ENCODE measurements at regions not wholly inside any gene's neighbourhood (a gene's known extent, or its start where the extent isn't known, plus 50 kb on each side); places are given as distances from the start of the nearest gene placed in this dataset.

- intact Hi-C loops (cut with DNase I, micrococcal nuclease): no loop called here
Observed at GRCh38 chr3:191070762-191071403, 128.2 kb upstream of the OSTN start.

GRCh38 chr3:191070201-191070600 lies 128.8 kb upstream of the OSTN start:
- DNase-seq: no peak
- Mint-ChIP-seq H3K4me3 (no peak overlapping the region), H3K36me3 (ENCODE audit: low read depth) (no peaks in the 10 kb centered on the region), H3K27me3 (peaks cover 4% of the 10 kb centered on the region), H3K27ac (no peak overlapping the region), H3K9me3 (ENCODE audit: low read depth) (no peaks in the 10 kb centered on the region), H3K4me1 (no peaks in the 10 kb centered on the region)
- ChIA-PET POLR2A (no interaction called here), CTCF (no interaction called here)
- ATAC-seq: no peak
- intact Hi-C loops (cut with DNase I, micrococcal nuclease): no loop called here

More at GRCh38 chr3:191070762-191071403, 128.2 kb upstream of the OSTN start:
- POLR2A ChIA-PET: no interaction called here
- ATAC-seq (no peak), DNase-seq (no peak)
- Mint-ChIP-seq H3K36me3 (ENCODE audit: low read depth) (no peaks in the 10 kb centered on the region), H3K4me1 (no peaks in the 10 kb centered on the region), H3K27ac (no peak overlapping the region), H3K9me3 (ENCODE audit: low read depth) (no peaks in the 10 kb centered on the region), H3K27me3 (peaks cover 4% of the 10 kb centered on the region), H3K4me3 (no peak overlapping the region)
- CTCF ChIA-PET: no interaction called here

DNA sequence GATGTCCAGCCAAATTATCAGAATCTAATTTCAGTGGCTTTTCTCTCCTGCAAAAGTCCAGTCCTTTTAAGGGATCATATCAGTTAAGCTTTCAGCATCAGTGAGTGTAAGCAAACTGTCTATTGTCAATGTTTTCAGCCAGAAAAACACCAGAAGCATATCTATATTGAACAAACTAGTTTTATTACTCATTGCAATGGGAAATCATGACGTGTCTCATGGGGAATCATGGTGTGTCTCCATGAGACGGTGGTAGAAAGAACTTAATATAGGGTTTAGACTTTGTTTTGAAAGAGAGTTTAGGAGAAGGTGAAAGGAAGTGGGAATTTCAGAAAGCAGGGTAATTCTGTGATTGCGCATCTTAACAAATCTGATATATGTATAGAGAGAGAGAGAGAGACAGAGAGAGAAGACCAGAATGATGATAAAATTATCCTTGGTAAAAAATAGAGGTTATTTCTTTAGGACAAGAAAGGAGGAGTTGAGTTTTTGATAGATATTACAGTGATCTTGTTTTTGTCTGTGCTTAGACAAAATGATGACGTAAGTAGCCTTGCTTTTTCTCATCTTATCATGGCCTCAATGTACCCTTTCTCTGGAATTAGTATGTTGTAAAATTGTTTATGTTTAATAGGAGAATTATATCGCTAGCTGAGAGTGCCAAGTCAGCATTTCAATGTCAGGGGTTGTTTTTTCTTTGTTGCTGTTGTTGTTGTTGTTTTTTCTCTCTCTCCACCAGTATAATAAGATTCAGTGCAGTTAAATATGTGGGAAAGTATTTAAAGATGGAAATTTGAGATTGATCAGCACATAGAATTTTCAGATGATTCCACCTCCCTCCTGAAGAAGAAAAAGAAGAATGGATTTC lies 129.9 kb upstream of the OSTN start:
- DNase-seq (no peak), ATAC-seq (no peak)
- Mint-ChIP-seq H3K27ac (no peak overlapping the region), H3K4me3 (no peak overlapping the region), H3K36me3 (ENCODE audit: low read depth) (no peaks in the 10 kb centered on the region), H3K4me1 (no peaks in the 10 kb centered on the region), H3K9me3 (ENCODE audit: low read depth) (no peaks in the 10 kb centered on the region), H3K27me3 (peaks cover 4% of the 10 kb centered on the region)
- intact Hi-C loops (cut with DNase I, micrococcal nuclease): no loop called here
- CTCF ChIA-PET: no interaction called here
- POLR2A ChIA-PET: no interaction called here

GRCh38 chr3:191066669-191067068 lies 132.4 kb upstream of the OSTN start:
- Mint-ChIP-seq H3K27me3 (peaks cover 2% of the 10 kb centered on the region), H3K36me3 (ENCODE audit: low read depth) (no peaks in the 10 kb centered on the region), H3K27ac (no peak overlapping the region), H3K9me3 (ENCODE audit: low read depth) (no peaks in the 10 kb centered on the region), H3K4me3 (no peak overlapping the region), H3K4me1 (no peaks in the 10 kb centered on the region)
- CTCF ChIA-PET: no interaction called here
- intact Hi-C loops (cut with DNase I, micrococcal nuclease): no loop called here
- no peak for DNase-seq
- POLR2A ChIA-PET: no interaction called here
- ATAC-seq: no peak

GRCh38 chr3:191065181-191065805 lies 133.7 kb upstream of the OSTN start:
- Mint-ChIP-seq H3K27me3 (no peaks in the 10 kb centered on the region), H3K27ac (no peak overlapping the region), H3K4me3 (no peak overlapping the region), H3K9me3 (ENCODE audit: low read depth) (no peaks in the 10 kb centered on the region), H3K4me1 (no peaks in the 10 kb centered on the region), H3K36me3 (ENCODE audit: low read depth) (no peaks in the 10 kb centered on the region)
- ChIA-PET CTCF (no interaction called here), POLR2A (no interaction called here)
- DNase-seq (no peak), ATAC-seq (no peak)
- intact Hi-C loops (cut with DNase I, micrococcal nuclease): no loop called here

GRCh38 chr3:191051037-191051436 lies 148.0 kb upstream of the OSTN start:
- Mint-ChIP-seq H3K27ac (no peak overlapping the region), H3K4me1 (no peaks in the 10 kb centered on the region), H3K9me3 (ENCODE audit: low read depth) (no peaks in the 10 kb centered on the region), H3K4me3 (no peak overlapping the region), H3K27me3 (peaks cover 2% of the 10 kb centered on the region), H3K36me3 (ENCODE audit: low read depth) (no peaks in the 10 kb centered on the region)
- intact Hi-C loops (cut with DNase I, micrococcal nuclease): loop anchor here (1.0 to 5.0 kb wide), 6 partner anchors 166 to 1084 kb away; partner anchors contain the start of gene CLDN1 (in 1 of the 2)
- ChIA-PET CTCF (interaction anchor here (0.7 to 2.1 kb wide), 12 partner anchors 9 to 1229 kb away, joined by 3 to 13 read pairs (median 3); no protein-coding TSS in a partner anchor), POLR2A (no interaction called here)
- no peak for ATAC-seq
- no peak for DNase-seq

- H3K36me3 Mint-ChIP-seq (ENCODE audit: low read depth): no peaks in the 10 kb centered on the region
- POLR2A ChIA-PET: no interaction called here
- CTCF ChIA-PET: no interaction called here
- no peak overlapping the region for H3K27ac Mint-ChIP-seq
- DNase-seq (no peak), ATAC-seq (no peak)
- no peaks in the 10 kb centered on the region for H3K4me1 Mint-ChIP-seq
- H3K9me3 Mint-ChIP-seq (ENCODE audit: low read depth): peaks cover 2% of the 10 kb centered on the region
- H3K4me3 Mint-ChIP-seq: no peak overlapping the region
- intact Hi-C loops (cut with DNase I, micrococcal nuclease): no loop called here
- peaks cover 2% of the 10 kb centered on the region for H3K27me3 Mint-ChIP-seq
Observed at GRCh38 chr3:191047930-191048329, 151.1 kb upstream of the OSTN start.

DNA sequence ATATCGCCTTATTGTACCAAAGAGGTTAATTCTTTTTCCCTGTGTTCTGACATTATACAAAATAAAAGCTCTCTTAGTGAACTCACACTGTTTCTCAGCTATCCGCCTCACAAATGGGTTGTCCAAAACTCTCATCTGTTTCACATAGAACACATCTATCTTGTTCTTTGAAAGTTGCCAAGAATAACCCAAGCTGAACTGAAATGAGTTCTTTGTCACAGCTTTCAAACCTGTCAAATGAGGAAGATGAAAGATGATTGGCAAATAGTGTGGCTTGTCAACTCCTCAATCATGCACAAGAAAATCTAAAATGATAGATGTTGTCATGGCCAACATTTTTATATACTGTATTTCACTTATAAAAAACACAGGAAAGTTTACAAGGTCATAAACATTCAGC lies 168.1 kb upstream of the OSTN start:
- ChIA-PET CTCF (no interaction called here), POLR2A (no interaction called here)
- no peaks in the 10 kb centered on the region for H3K4me1 Mint-ChIP-seq
- no peaks in the 10 kb centered on the region for H3K9me3 Mint-ChIP-seq (ENCODE audit: low read depth)
- intact Hi-C loops (cut with DNase I, micrococcal nuclease): no loop called here
- ATAC-seq: no peak
- no peaks in the 10 kb centered on the region for H3K27me3 Mint-ChIP-seq
- DNase-seq: no peak
- no peak overlapping the region for H3K27ac Mint-ChIP-seq
- no peak overlapping the region for H3K4me3 Mint-ChIP-seq
- no peaks in the 10 kb centered on the region for H3K36me3 Mint-ChIP-seq (ENCODE audit: low read depth)

GRCh38 chr3:191030491-191030890 lies 168.0 kb upstream of the GMNC start:
- Mint-ChIP-seq H3K4me1 (no peaks in the 10 kb centered on the region), H3K4me3 (no peak overlapping the region), H3K27me3 (no peaks in the 10 kb centered on the region), H3K9me3 (ENCODE audit: low read depth) (no peaks in the 10 kb centered on the region), H3K36me3 (ENCODE audit: low read depth) (no peaks in the 10 kb centered on the region), H3K27ac (no peak overlapping the region)
- CTCF ChIA-PET: no interaction called here
- DNase-seq (no peak), ATAC-seq (no peak)
- POLR2A ChIA-PET: no interaction called here
- intact Hi-C loops (cut with DNase I, micrococcal nuclease): no loop called here

DNA sequence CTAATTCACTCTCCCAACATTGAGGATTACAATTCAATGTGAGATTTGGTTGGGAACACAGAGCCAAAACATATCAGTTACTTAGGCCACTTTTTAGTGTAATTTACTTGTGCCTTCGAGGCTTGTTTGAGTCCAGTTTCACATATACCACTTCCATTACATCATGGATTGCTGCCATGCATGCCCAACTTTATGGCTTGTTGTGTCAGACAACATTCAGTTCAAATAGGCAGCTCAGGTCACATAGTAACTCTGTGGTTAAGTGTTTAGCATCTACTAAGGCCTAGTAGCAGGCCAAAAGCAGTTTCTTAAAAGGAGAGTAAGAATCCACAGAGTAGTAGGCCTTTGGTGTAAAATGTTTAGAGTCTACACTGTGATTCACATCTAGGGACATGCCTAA lies 164.3 kb upstream of the GMNC start:
- no peaks in the 10 kb centered on the region for H3K4me1 Mint-ChIP-seq
- DNase-seq (no peak), ATAC-seq (no peak)
- ChIA-PET POLR2A (interaction anchor here (0.6 kb wide), 1 partner anchor 1022 kb away, joined by 3 read pairs; no protein-coding TSS in a partner anchor), CTCF (interaction anchor here (1.0 kb wide), 1 partner anchor 142 kb away, joined by 3 read pairs; no protein-coding TSS in a partner anchor)
- no peaks in the 10 kb centered on the region for H3K9me3 Mint-ChIP-seq (ENCODE audit: low read depth)
- H3K36me3 Mint-ChIP-seq (ENCODE audit: low read depth): no peaks in the 10 kb centered on the region
- intact Hi-C loops (cut with DNase I, micrococcal nuclease): no loop called here
- no peaks in the 10 kb centered on the region for H3K27me3 Mint-ChIP-seq
- no peak overlapping the region for H3K4me3 Mint-ChIP-seq
- H3K27ac Mint-ChIP-seq: no peak overlapping the region

- no peak for ATAC-seq
- no peak overlapping the region for H3K4me3 Mint-ChIP-seq
- DNase-seq: no peak
- no peaks in the 10 kb centered on the region for H3K27me3 Mint-ChIP-seq
- no peaks in the 10 kb centered on the region for H3K4me1 Mint-ChIP-seq
- no peaks in the 10 kb centered on the region for H3K9me3 Mint-ChIP-seq (ENCODE audit: low read depth)
- no peak overlapping the region for H3K27ac Mint-ChIP-seq
- intact Hi-C loops (cut with DNase I, micrococcal nuclease): no loop called here
- H3K36me3 Mint-ChIP-seq (ENCODE audit: low read depth): no peaks in the 10 kb centered on the region
- POLR2A ChIA-PET: no interaction called here
- CTCF ChIA-PET: interaction anchor here (0.6 kb wide), 1 partner anchor 597 kb away, joined by 4 read pairs; no protein-coding TSS in a partner anchor
Observed at GRCh38 chr3:191020730-191021396, 158.4 kb upstream of the GMNC start.
